NCI-H748 (cell line): ENCODE measurements at regions not wholly inside any gene's neighbourhood (a gene's known extent, or its start where the extent isn't known, plus 50 kb on each side); places are given as distances from the start of the nearest gene placed in this dataset.

ENCODE experiments used
- DNase-seq: peaks from one replicate; lab custom pipeline; 2025; ENCODE audit not compliant: unreplicated experiment; lab: John Stamatoyannopoulos, UW

DNA sequence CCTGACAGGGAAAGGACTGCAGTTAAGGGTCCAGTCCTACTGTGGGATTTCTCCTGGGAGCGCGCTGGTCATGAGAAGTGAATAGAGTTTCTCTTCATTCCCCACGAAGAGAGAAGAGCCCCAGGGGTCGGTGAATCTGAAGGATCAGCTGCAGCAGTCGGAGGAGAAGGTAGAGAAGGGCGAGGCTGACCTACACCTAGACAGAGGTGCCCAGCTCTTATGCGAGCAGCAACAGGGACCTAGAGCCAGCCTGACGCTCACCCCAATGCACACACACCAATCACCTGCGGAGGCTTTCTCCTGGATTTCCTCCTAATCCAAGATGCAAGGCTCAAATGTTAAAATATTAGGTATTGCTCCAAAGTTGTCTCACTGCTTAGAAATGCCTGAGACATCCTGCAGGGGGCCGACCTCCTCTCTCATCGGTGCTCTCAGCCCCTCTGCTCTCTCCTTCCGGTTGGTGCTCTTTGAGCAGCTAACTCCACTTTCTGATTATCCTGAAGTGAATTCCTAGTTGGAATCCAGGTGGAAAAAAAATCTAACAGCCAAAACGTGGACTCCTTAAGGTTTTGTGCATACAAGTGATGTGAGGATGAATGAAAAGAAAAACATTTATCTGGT, 176.4 kb downstream of the AHR start:
- DNase-seq, result peak; percentile 30

DNA sequence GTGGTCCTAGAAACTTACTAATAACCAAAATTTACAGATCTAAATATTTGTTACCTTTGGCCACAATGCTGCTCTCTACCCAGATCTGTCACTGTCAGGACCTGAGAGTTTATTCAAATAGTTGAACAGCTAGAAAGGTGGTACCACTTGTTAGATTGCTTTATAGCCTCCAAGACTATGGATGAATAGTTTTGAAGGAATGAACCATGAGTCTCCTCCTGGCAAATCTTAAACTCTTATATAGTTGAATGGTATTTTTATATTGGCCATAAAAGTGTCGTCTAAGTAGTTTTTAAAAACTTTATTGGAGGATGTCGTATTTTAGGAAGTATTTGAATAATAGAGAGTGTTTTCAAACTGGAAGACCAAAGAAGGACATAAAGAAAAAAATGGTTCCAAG, 178.7 kb downstream of the AHR start:
- DNase-seq, result no peak

DNA sequence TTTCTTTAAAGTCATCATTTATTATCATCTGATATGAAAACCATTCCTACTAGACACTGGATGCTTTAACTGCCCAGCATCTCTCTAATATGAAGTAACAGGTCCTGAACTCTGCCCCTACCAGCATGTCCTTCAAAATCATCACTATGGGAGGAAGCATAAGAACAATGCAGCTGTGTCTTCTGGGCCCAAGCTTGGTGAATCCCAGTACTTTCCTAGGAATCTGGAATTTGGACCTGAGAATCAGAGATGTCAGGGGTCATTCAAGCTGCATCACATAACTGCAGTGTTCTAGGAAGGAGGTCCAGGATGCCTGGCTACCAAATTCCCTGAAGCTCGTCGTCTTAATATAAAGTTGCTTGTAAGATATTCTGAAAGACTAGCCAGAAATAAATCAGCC, 182.7 kb downstream of the AHR start:
- no peak for DNase-seq

DNA sequence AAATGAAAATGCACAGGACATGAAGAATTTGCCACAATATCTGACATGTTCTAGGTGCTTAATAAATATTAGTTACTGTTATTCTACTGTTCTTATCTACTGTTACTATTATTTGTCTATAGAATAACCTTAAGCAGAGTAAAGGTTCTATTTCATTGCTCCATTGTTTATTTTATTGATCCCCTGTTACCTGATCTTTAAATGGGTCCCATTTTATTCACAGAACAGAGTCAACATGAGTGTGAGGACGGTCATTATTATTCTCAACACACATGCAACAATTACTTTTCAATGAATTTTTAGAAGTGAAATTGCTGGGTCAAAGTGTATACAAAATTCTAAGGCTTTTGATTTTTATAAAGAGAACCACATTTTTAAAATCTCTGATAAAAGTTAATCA, 186.9 kb downstream of the AHR start:
- DNase-seq, result peak; percentile 71

DNA sequence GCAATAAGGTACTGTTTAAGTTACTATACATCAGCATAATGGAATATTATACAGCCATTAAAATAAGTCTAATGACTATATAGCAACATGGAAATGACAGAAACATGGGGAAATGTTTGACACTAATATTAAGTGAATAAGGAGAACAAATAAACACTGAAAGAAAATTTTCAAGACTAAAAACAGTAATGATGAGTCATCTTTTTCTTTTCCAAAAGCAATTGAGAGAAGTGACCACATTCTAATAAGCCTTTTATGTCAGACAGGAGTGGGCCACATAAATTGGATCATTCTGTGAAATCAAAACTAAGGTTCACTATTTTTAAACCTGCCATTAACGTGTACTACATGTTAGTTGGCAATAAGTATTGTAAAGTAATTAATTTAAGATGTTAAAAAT, 187.5 kb downstream of the AHR start:
- no peak for DNase-seq

DNA sequence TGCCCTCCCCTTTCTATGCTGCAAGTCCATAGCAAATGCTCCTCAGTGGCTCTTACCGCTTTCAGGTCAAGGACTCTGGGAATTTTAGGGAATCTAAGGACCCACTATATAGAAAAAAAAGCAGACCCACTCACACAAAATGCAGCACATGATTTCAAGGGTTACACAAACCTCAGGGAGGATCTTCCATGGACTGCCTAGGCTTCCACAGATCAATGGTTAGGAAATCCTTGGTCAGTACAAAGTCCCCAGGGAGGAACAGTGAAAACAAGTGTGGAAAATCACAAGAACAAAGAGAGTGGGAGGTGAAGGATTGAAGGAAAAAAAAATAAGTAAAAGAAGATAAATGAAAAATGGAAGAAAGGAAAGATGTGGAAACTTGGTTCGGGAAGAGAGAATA, 188.4 kb downstream of the AHR start:
- DNase-seq, result no peak

- no peak for DNase-seq
These were observed 188.9 kb downstream of the AHR start for GRCh38 chr7:17487343-17487742.

DNA sequence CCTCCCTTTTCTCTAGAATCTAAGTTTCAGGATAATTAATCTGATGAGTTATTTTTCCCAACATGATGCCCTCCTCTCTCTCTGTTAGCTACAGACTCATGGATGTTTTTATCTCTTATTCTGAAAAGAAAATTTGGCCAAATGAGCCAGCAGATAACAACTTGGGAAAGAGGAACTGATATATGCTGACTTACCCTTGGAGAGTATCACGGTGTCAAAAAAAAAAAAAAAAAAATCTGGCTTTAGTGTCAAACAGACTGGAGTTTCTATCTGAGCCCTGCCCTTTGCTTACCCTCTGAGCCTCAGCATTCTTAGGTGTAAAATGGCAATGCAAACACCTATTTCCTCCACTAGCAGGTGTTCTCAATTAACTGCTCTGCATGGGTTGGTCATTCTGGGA, 190.4 kb downstream of the AHR start:
- peak; percentile 89 for DNase-seq

DNA sequence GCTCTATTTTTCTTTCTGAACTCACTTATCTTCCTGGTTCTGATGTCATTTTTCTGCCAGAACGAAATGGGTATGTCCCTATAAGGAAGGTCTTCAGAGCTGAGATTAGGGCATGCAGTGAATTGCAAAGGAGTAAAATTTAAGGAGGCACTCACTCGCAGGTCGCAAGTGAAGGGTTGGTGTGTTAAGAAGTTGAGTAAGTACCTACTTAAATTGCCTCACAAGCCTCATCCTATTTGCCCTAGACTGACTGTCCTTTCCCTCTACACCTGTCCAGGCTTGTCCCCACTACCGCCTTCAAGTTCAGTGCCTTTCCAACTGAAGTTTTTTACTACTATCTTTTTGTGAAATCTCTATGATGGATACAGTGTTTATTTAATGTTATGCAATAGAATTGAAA, 191.5 kb downstream of the AHR start:
- no peak for DNase-seq

DNA sequence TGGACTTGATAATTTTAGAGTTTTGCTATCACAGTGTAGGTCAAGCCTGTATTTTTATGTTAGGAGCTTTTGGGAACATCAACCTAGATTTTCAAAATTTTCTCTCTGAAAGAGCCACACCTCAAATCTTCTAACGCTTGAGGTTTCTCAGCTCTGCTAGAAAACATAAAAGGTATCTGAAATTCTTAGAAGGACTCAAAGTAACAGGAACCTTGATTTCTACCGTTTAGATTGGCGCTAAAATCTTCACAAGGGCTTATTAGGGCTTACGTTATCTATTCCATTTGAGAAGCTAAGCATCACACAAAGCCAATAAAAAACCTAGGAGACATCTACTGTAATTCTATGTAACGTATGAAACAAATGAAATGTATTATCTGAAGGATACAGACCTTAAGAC, 192.4 kb downstream of the AHR start:
- DNase-seq, result no peak

DNA sequence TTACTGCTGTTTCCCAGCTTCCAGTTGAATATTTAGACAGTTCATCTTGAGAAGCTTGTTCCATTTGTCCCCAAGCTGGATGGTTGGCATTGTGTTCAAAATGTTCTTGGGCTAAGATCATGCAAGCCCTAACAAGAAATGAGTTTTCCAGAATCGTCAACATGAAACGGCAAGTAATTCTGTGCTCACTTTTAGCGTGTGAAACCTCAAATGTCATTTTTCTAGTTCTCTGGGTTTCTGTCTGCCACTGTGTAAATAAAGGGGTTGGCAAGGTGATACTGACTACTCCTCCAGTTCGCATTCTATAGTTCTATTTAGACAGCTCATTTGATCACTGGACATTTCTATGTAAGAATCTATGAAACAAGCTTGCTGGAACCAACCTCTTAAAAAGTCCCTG, 194.0 kb downstream of the AHR start:
- no peak for DNase-seq

- DNase-seq, result no peak
These were observed 195.0 kb downstream of the AHR start for GRCh38 chr7:17493446-17493845.

DNA sequence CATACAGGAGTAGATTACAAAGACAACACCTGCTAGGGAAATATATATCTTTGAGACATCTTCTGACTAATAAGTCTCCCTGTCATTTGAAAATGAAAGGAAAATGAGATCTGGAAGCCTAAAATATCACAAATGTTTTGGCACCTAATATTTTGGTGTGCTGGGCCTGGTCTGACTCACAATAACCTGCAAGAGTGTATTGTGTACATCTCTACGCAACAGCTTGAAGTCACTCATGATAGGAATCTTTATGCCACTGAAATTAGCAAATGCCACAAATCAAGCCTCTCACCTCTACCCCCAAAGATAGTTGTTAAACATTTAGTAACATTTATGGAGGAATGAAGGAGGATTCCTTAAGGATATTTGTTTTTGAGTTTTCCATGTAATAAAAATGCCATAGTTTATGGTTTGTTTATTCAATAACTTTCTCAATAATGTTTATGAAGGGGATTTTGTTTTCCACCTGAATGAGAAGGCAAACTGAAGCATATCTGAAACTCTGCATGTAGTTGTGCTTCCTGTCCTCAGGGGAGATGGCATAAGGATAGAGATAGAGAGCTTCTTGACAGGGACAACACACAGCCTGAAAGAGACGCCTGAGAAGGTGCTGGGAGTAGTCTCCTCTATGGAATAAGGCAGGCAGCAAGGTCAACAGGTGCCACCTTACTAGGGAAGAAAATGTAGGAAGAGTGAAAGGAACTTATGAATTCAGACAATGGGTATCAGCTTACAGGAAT, 197.4 kb downstream of the AHR start:
- no peak for DNase-seq

- no peak for DNase-seq
These were observed 198.7 kb downstream of the AHR start for GRCh38 chr7:17497136-17497535.

GRCh38 chr7:17497549-17498167, 199.2 kb downstream of the AHR start:
- DNase-seq, result peak; percentile 10

DNA sequence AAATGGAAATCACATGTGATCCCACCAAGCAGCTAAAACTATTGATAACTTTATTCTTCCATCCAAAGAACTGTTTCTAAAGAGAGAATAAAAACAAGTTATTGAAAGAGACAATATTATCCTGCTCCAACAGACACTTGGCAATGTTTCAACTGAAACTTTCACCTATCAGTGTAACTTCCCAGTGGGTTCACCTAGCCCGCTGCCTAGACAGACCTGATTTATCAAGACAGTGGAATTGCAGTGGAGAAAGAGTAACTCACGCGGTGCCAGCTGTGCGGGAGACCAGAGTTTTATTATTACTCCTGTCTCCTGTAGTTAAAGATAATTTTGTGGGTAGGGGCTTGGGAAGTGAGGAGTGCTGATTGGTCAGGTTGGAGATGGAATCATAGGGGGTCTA, 199.8 kb downstream of the AHR start:
- DNase-seq, result no peak

DNA sequence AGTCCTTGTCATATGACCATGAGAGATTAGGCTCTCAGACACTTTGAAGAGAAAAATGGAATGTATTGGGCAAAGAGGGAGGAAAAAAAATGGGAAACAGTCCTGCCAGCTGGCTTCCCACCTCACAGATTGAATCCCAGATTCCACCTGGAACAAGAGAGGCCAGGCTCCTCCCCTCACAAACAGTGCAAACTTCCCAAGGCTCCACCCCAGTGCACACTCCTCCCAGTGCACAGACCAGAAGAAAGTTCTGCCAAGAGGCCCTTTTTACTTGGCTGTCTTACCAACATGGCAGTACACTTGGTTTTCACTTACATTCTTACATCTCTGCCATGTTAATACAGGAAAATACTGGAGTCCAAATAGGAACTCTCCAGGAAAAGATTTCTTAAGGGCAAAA, 202.3 kb downstream of the AHR start:
- no peak for DNase-seq

DNA sequence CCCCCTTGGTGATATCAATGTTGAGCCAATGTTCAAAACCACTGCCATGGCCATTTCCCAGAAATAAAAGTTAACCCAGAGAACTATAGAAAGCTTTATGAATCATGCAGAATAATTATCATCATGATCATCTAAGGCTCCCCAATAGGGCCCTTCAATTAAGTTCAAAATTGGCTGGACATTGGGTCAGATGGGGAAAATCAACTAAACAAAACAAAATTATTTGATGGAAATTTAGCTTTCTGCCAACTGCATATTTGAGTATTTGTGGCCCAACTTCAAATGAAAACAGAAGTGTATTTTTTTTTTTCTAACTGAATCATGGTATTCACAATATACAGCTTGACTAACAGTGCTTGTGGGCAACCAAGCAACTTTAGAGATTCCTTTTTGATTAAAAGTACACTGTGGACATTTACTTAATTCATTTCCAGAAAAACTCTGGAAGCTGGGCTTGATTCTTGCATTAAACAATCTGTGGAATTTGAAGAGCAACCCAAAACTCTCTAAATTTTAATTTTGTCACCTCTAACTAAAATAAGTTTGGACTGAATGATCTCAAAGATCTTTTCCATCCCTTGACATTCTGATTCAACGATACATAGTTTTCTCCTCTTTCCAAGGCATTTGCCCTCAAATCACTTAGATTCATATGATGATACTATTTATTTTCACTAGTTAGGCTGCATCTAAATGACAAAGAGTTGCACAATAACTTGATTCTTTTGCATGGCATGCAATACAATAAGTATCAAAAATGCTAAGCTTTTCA, 203.2 kb downstream of the AHR start:
- DNase-seq, result no peak

DNA sequence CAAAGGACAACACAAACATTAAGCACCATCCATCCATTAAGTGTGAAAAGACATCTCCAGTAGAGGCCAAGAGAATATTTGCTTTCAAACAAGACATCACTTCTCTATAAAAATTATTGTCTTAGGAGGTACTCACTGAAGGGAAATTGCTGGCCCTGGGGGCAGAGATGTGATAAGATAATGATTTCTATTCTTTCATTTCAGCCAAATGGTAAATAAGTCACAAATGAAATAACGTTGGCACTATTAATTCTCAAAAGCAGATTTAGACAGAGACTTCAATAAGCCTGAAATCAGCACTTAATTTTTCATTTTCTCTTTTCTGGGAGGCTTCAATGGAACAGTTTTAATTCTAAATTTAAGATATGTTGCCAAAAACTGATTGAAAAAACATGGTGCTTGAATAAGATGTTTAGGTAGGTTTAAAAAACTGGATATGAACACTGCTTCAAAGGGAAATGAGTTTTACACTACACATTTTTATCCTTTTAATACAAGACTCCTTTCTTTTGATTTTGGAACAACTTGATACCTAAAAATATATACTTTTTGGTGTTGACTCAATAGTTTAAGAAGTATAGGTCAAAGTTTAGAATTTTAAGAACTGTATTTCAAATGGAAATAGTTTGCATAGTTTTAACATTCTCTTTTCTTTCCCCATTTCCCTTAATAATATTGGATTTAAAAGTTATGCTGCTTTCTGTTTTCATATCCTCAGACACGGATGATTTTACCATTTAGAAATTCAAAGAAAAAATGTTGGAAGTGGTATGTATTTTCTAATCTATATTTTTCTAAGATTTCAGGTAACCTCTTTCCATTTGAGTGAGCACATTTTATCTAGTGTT, 204.0 kb downstream of the AHR start:
- no peak for DNase-seq

DNA sequence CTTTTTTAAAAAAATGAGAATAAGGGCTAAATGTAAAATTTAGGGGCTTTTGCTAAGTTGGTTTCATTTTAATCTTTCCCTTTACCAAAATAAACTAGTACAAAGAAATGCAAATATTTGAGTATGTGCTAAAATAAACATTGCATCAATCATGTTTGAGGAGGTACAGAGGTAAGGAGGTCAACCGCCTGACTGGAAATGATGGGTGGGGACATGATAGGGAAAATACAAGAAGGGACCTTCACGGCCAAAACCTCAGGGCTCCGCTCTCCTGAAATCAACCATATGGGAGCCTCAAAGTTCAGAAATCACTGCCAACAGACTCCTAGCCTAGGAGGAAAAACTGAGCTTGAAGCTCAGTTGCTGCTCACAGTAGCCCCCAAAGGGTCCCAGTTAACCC, 207.6 kb downstream of the AHR start:
- peak; percentile 77 for DNase-seq

- no peak for DNase-seq
These were observed 208.1 kb downstream of the AHR start for GRCh38 chr7:17506596-17506995.
